VCaP (cell line): ENCODE measurements at regions not wholly inside any gene's neighbourhood (a gene's known extent, or its start where the extent isn't known, plus 50 kb on each side); places are given as distances from the start of the nearest gene placed in this dataset.

ENCODE experiments used
- H3K27ac ChIP-seq: fragments of 450-650 bp; 2 replicates; pipeline ENCODE4 v1.5.1; 2017
- CTCF ChIP-seq: fragments of 450-650 bp; conservative IDR thresholded peaks from 2 replicates; pipeline ENCODE4 v1.5.1; 2017; ENCODE audit warnings: mild to moderate bottlenecking, moderate library complexity

DNA sequence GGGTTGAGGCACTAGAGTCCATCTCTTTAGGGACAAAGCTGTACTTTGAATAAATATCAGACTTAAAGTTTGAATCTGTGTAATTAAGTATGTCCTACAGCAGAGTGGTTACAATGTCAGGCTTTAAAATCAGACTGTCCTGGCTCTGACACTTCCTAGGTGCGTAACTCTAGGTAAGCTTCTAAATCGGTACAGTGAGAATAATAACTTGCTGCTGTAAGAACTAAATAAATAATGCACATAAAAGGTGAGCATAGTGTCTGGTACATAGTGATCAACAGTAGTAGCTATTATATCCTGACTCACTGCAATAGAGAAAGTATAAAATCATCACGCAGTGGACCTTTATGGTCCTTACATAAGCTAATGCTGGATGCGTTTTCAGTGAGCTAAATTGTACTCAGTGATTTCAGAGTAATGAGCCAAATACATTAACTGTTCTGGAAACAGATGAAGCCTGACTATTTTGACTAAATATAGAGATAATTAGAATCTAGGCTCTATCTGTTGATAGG is 72.2 kb upstream of the PDK4 start:
- TF ChIP-seq CTCF, result no peak
- no peak overlapping the region for H3K27ac ChIP-seq

DNA sequence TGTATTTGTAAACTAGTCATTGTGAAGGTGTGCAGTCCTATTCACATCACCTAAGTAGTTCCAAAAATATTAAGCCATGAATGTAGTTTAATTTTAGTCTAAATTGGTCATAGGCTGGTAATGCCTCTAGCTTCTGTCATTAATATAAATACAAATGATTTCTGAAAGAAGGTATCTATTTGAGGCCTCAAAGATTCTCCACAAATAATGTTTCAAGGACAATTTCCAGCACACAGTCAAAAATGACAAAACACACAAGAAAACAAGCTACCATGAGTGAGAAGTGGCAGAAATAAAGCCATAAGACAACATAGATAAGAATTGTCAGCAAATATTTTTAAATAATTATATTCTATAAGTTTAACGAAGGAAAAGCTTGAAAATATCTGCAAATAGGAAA is 66.7 kb upstream of the PDK4 start:
- TF ChIP-seq CTCF, result no peak

DNA sequence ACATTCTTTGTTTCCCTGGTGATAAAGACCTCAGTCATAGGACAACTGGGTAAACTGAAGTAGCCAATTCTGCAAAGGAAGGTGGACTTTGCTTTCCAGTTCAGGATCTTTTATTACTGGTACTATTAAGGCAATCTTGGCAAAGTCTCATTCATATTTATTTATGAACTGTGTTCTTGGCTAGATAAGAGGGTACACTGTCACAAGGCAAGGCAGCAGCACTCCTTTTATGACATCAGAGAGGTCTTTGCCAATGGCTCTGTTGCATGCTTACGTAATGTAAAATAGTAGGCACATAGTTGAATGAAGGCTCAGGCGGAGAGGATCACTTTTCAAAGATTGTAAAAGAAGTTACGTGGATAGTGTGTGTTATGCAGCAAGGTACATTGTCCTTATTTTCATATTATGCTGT is 63.7 kb upstream of the PDK4 start:
- no peak for TF ChIP-seq CTCF
- H3K27ac ChIP-seq, result peak overlapping the region; percentile 1; the same call in 1 of the 2 replicates

More for the DNA sequence above, 66.7 kb upstream of the PDK4 start:
- H3K27ac ChIP-seq, result no peak overlapping the region

- TF ChIP-seq CTCF, result no peak
- no peak overlapping the region for H3K27ac ChIP-seq
These were observed 62.4 kb upstream of the PDK4 start for GRCh38 chr7:95658676-95659075.

DNA sequence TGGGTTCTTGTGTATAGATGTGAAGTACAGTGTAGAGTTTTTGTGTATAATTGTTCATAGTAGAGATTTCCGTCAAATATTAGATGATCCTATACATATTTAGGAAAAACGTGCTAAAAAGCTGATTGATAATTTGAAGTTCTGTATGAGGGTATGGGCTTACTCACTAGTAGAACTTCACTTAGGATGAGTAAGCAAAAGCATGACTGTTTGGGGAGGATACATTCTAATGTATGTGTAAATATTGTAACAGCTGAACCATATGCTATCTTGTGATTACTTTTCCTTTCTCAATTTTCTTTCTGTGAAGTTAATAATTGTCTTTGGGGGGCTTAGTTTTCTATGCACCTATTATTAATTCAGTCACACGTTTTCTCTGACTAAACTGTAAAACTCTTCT is 53.2 kb upstream of the PDK4 start:
- H3K27ac ChIP-seq, result no peak overlapping the region
- no peak for TF ChIP-seq CTCF

- no peak for TF ChIP-seq CTCF
- H3K27ac ChIP-seq, result no peak overlapping the region
These were observed 50.0 kb upstream of the PDK4 start for GRCh38 chr7:95646350-95646749.
